GM21360 (cell line): ENCODE measurements at regions not wholly inside any gene's neighbourhood (a gene's known extent, or its start where the extent isn't known, plus 50 kb on each side); places are given as distances from the start of the nearest gene placed in this dataset.
"Not testable (repeated sequence)": the region's sequence is repeated elsewhere in the genome, so short reads cannot be mapped to it uniquely, and the experiment has no call there.

Source experiments
- ATAC-seq: cut with Tn5 transposase; IDR thresholded peaks from one replicate; pipeline ENCODE4 v1.9.1; 2021; ENCODE audit warnings: mild to moderate bottlenecking, moderate library complexity; ENCODE audit not compliant: unreplicated experiment

GRCh38 chr4:114401483-114401882 lies 197.1 kb upstream of the UGT8 start:
- no peak for ATAC-seq

- ATAC-seq, result no peak
These were observed 181.4 kb upstream of the UGT8 start for GRCh38 chr4:114417214-114417613.

GRCh38 chr4:114420069-114420468 lies 178.5 kb upstream of the UGT8 start:
- no peak for ATAC-seq

- ATAC-seq, result peak; percentile 88
These were observed 175.0 kb upstream of the UGT8 start for GRCh38 chr4:114423582-114423981.

- ATAC-seq, result no peak
These were observed 163.5 kb upstream of the UGT8 start for GRCh38 chr4:114435116-114435515.

- ATAC-seq, result no peak
These were observed 155.8 kb upstream of the UGT8 start for GRCh38 chr4:114442856-114443255.

- no peak for ATAC-seq
These were observed 154.4 kb upstream of the UGT8 start for GRCh38 chr4:114444211-114444610.

GRCh38 chr4:114447963-114448516 lies 150.6 kb upstream of the UGT8 start:
- not testable (repeated sequence) for ATAC-seq

GRCh38 chr4:114458728-114459127 lies 139.9 kb upstream of the UGT8 start:
- no peak for ATAC-seq

- ATAC-seq, result no peak
These were observed 133.8 kb upstream of the UGT8 start for GRCh38 chr4:114464726-114465272.

GRCh38 chr4:114465766-114466165 lies 132.8 kb upstream of the UGT8 start:
- ATAC-seq, result no peak

- ATAC-seq, result no peak
These were observed 132.3 kb upstream of the UGT8 start for GRCh38 chr4:114466299-114466698.

- ATAC-seq, result no peak
These were observed 126.2 kb upstream of the UGT8 start for GRCh38 chr4:114472269-114473032.

GRCh38 chr4:114474188-114474800 lies 124.3 kb upstream of the UGT8 start:
- no peak for ATAC-seq

- no peak for ATAC-seq
These were observed 122.3 kb upstream of the UGT8 start for GRCh38 chr4:114476310-114476709.

GRCh38 chr4:114479595-114479994 lies 119.0 kb upstream of the UGT8 start:
- no peak for ATAC-seq

- no peak for ATAC-seq
These were observed 116.8 kb upstream of the UGT8 start for GRCh38 chr4:114481856-114482255.

- no peak for ATAC-seq
These were observed 111.5 kb upstream of the UGT8 start for GRCh38 chr4:114487101-114487500.

GRCh38 chr4:114488301-114488982 lies 110.2 kb upstream of the UGT8 start:
- ATAC-seq, result no peak

- ATAC-seq, result no peak
These were observed 104.3 kb upstream of the UGT8 start for GRCh38 chr4:114494246-114494803.

- no peak for ATAC-seq
These were observed 103.1 kb upstream of the UGT8 start for GRCh38 chr4:114495471-114495928.
